DND-41 (cell line): ENCODE measurements at regions not wholly inside any gene's neighbourhood (a gene's known extent, or its start where the extent isn't known, plus 50 kb on each side); places are given as distances from the start of the nearest gene placed in this dataset.

Source experiments
- EZH2 ChIP-seq: IDR thresholded peaks from 3 replicates; pipeline ENCODE4 v1.6.1; 2012; ENCODE audit warnings: borderline replicate concordance, low read depth, mild to moderate bottlenecking, moderate library complexity, low read length, inconsistent platforms; ENCODE audit not compliant: severe bottlenecking
- TF ChIP-seq, protein P1 (sequence below): IDR thresholded peaks from 2 replicates; pipeline ENCODE4 v1.5.1; 2012; ENCODE audit warnings: borderline replicate concordance, low read length, moderate library complexity, mild to moderate bottlenecking; ENCODE audit not compliant: poor library complexity, severe bottlenecking; ENCODE audit errors: extremely low read depth

DNA sequence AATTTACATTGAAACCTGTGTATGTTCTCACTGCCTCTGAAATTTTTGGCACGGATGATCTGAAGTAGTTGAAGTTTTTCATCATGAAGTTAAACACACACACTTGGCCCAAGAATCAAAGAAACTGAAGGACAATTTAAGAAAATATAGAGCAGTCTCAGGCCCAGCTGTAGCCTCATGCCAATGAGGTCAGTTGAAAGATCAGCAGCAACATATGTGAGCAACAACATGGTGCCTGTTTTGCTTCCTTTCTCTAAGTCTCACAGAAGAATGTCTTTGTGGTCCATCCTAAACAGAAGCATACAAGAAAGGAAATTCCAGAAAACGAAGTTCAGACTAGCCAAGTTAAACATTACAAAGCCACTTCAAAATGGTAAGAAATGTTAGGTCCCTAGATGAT lies 1737.2 kb downstream of the MAT2B start:
- TF ChIP-seq, protein P1, sequence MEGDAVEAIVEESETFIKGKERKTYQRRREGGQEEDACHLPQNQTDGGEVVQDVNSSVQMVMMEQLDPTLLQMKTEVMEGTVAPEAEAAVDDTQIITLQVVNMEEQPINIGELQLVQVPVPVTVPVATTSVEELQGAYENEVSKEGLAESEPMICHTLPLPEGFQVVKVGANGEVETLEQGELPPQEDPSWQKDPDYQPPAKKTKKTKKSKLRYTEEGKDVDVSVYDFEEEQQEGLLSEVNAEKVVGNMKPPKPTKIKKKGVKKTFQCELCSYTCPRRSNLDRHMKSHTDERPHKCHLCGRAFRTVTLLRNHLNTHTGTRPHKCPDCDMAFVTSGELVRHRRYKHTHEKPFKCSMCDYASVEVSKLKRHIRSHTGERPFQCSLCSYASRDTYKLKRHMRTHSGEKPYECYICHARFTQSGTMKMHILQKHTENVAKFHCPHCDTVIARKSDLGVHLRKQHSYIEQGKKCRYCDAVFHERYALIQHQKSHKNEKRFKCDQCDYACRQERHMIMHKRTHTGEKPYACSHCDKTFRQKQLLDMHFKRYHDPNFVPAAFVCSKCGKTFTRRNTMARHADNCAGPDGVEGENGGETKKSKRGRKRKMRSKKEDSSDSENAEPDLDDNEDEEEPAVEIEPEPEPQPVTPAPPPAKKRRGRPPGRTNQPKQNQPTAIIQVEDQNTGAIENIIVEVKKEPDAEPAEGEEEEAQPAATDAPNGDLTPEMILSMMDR = no peak
- TF ChIP-seq EZH2 = no peak
